A673 (cell line): ENCODE measurements at regions not wholly inside any gene's neighbourhood (a gene's known extent, or its start where the extent isn't known, plus 50 kb on each side); places are given as distances from the start of the nearest gene placed in this dataset.

Source experiments
- BruUV-seq: library from RNA; stranded (reverse); fragments of 400-500 nt; replicated peaks from 2 replicates; lab custom pipeline; 2021; lab: Mats Ljungman, UMichigan
- CTCF ChIA-PET: fragments of 300-600 bp; sonication (Branson Sonifier 250); formaldehyde crosslinking; loops from one replicate; lab custom pipeline; 2022; ENCODE audit warnings: antibody characterized with exemption; lab: Charles Lee
- POLR2A ChIA-PET: fragments of 300-600 bp; sonication (Branson Sonifier 250); formaldehyde crosslinking; loops from one replicate; lab custom pipeline; 2022; ENCODE audit warnings: antibody characterized with exemption; ENCODE audit not compliant: low non-redundant PET; lab: Charles Lee
- DNase-seq: peaks from one replicate; pipeline ENCODE4 v3.0.0-alpha.2; 2015; ENCODE audit warnings: low spot score
- H3K27ac ChIP-seq: fragments of 200-600 bp; sonication (generic); 2 replicates; pipeline ENCODE4 v1.5.1; 2016; ENCODE audit warnings: mixed run types, low read depth, mild to moderate bottlenecking, mixed read lengths, antibody characterized with exemption, low read length; ENCODE audit not compliant: poor library complexity, severe bottlenecking
- H3K27me3 ChIP-seq: fragments of 200-600 bp; sonication (generic); replicated peaks from 2 replicates; pipeline ENCODE4 v1.6.1; 2017; ENCODE audit warnings: mixed run types, low read depth, mild to moderate bottlenecking, mixed read lengths, antibody characterized with exemption, low read length; ENCODE audit not compliant: insufficient read depth, poor library complexity
- H3K36me3 ChIP-seq: fragments of 200-600 bp; sonication (generic); 2 replicates; pipeline ENCODE4 v1.6.1; 2016; ENCODE audit warnings: mixed run types, mild to moderate bottlenecking, mixed read lengths, antibody characterized with exemption, low read length; ENCODE audit not compliant: insufficient read depth, poor library complexity, severe bottlenecking
- H3K4me1 ChIP-seq: fragments of 200-600 bp; sonication (generic); 2 replicates; pipeline ENCODE4 v1.6.1; 2017; ENCODE audit warnings: mixed run types, mild to moderate bottlenecking, mixed read lengths, antibody characterized with exemption, low read length; ENCODE audit not compliant: insufficient read depth, poor library complexity, severe bottlenecking
- H3K4me3 ChIP-seq: fragments of 200-600 bp; sonication (generic); 2 replicates; pipeline ENCODE4 v1.5.1; 2016; ENCODE audit warnings: low read depth, mixed run types, mild to moderate bottlenecking, mixed read lengths, low read length; ENCODE audit not compliant: poor library complexity, severe bottlenecking
- H3K9me3 ChIP-seq: fragments of 200-600 bp; sonication (generic); 2 replicates; pipeline ENCODE4 v1.6.1; 2016; ENCODE audit warnings: mixed run types, low read depth, mild to moderate bottlenecking, mixed read lengths, antibody characterized with exemption, low read length; ENCODE audit not compliant: poor library complexity, severe bottlenecking
- EZH2 ChIP-seq: fragments of 200-600 bp; sonication (generic); IDR thresholded peaks from 2 replicates; pipeline ENCODE4 v1.6.1; 2017; ENCODE audit warnings: borderline replicate concordance, low read depth, mild to moderate bottlenecking, mixed read lengths, antibody characterized with exemption, low read length; ENCODE audit not compliant: poor library complexity, severe bottlenecking
- intact Hi-C: fragments of 100-400 bp; cut with micrococcal nuclease; formaldehyde crosslinking; loops from one replicate; pipeline ENCODE4 v1.10.0; 2022; ENCODE audit not compliant: unreplicated experiment
- TF ChIP-seq, protein P1 (sequence below): fragments of 300-800, 200-600 bp; sonication (generic); conservative IDR thresholded peaks from 2 replicates; pipeline ENCODE4 v1.5.1; 2017; ENCODE audit warnings: low read depth, mild to moderate bottlenecking, antibody characterized with exemption, low read length, moderate library complexity, mixed read lengths

DNA sequence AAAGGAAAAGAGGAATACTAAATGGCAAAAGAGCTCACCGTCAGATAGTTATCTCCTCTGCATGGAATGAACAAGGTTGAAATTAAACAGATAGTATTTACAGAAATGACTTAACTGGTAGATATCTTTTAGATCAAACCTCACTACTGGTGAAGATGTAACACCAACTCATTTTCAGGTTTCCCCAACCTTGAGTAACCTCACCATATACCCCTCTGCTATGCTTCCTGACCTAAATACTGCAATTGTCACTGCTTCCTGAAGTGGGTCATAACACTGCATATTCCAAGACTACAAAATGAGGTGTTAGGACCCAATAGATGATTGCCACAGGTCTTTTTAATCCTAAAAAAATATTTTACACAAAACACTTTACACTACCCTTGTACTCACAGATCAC lies 76.3 kb upstream of the PLEKHA5 start:
- POLR2A ChIA-PET, result no interaction called here
- CTCF ChIA-PET, result no interaction called here
- DNase-seq, result no peak
- no peak for TF ChIP-seq EZH2
- TF ChIP-seq, protein P1, sequence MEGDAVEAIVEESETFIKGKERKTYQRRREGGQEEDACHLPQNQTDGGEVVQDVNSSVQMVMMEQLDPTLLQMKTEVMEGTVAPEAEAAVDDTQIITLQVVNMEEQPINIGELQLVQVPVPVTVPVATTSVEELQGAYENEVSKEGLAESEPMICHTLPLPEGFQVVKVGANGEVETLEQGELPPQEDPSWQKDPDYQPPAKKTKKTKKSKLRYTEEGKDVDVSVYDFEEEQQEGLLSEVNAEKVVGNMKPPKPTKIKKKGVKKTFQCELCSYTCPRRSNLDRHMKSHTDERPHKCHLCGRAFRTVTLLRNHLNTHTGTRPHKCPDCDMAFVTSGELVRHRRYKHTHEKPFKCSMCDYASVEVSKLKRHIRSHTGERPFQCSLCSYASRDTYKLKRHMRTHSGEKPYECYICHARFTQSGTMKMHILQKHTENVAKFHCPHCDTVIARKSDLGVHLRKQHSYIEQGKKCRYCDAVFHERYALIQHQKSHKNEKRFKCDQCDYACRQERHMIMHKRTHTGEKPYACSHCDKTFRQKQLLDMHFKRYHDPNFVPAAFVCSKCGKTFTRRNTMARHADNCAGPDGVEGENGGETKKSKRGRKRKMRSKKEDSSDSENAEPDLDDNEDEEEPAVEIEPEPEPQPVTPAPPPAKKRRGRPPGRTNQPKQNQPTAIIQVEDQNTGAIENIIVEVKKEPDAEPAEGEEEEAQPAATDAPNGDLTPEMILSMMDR, result no peak
- Histone ChIP-seq H3K4me3 (no peak overlapping the region), H3K9me3 (no peaks in the 10 kb centered on the region), H3K27ac (no peak overlapping the region), H3K4me1 (no peaks in the 10 kb centered on the region), H3K27me3 (no peaks in the 10 kb centered on the region), H3K36me3 (no peaks in the 10 kb centered on the region)
- intact Hi-C loops, result no loop called here
- no TSS peak for BruUV-seq

DNA sequence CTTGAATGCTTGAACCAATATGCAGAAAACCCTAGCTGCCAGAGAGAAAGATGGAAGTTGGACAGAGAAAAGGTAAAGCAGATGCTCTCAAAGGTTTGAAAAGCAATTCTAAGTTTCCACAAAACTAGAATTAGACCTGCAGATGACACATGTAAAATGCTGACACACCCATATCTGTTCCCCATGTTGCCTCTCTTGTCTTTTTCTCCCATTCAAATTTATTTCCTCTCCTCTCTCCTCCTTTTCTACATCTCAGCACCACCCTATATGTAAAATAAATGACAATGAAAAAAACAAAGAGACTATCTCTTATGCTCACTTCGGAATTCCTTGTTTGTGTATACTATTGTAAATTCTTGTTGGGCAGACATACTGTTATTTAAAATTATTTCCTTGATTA lies 75.5 kb upstream of the PLEKHA5 start:
- H3K4me3 ChIP-seq, result no peak overlapping the region
- H3K9me3 ChIP-seq, result no peaks in the 10 kb centered on the region
- intact Hi-C loops, result no loop called here
- DNase-seq, result no peak
- POLR2A ChIA-PET, result no interaction called here
- BruUV-seq, result no TSS peak
- H3K27ac ChIP-seq, result no peak overlapping the region
- no peaks in the 10 kb centered on the region for H3K4me1 ChIP-seq
- CTCF ChIA-PET, result no interaction called here
- no peaks in the 10 kb centered on the region for H3K27me3 ChIP-seq
- no peaks in the 10 kb centered on the region for H3K36me3 ChIP-seq
- TF ChIP-seq, protein P1, result no peak
- no peak for TF ChIP-seq EZH2

DNA sequence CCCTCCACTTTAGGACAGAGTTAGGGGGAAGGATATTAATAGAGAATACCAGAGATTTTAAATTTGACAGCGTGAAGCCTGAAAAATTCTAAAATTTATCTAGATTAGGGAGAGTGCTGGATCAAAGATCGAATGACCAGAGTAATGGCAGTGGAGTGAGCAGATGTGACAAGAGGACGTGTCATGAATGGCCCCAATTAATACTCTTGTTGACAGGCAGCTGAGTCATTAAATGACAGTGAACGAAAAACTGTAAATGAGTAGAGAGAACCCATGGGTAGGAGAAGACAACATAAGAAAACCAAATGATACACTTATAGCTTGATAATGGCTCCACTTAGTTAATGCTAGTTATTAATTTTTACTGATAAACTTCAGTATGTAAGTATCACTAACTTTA lies 73.9 kb upstream of the PLEKHA5 start:
- Histone ChIP-seq H3K27ac (no peak overlapping the region), H3K27me3 (no peaks in the 10 kb centered on the region), H3K4me3 (no peak overlapping the region), H3K9me3 (no peaks in the 10 kb centered on the region), H3K36me3 (no peaks in the 10 kb centered on the region), H3K4me1 (no peaks in the 10 kb centered on the region)
- no peak for DNase-seq
- no peak for TF ChIP-seq EZH2
- intact Hi-C loops, result no loop called here
- no TSS peak for BruUV-seq
- ChIA-PET POLR2A (no interaction called here), CTCF (no interaction called here)

DNA sequence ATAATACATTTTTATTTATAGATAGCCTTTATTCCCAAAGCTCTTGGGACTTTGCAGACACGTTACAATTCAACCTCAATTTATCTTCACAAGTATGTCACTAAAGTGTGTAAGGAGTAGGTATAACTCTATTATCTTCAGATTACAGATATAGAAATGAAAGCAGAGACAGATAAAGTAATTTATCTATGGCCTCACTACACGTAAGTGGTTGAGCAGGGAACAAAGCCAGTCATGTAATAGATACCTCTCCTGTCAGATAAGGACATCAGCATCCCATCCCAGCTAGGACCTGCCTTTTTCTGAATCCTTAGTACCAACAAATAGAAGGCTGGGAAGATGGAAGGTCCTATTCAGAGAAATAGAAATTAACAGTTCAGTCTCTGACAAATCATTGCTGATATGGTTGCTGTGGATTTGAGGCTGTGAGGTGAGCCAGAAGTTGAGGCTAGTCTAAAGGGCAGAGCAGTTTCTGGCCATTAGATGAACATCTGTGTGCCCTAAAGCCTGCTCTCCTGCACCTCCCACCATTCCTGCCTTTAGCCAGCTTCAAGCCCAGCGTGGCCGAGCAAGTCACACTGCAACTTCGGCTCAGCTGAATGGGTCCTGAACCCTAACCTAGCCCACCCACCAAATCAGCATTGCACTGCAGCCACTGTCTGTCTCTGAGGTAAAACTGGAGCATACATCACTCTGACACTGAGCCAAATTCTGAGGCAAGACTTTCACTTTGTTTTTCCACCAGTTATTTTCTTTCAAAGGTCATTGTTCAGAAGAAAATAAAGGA lies 71.1 kb upstream of the PLEKHA5 start:
- H3K9me3 ChIP-seq, result no peaks in the 10 kb centered on the region
- no peaks in the 10 kb centered on the region for H3K4me1 ChIP-seq
- ChIA-PET CTCF (no interaction called here), POLR2A (no interaction called here)
- H3K36me3 ChIP-seq, result no peaks in the 10 kb centered on the region
- no TSS peak for BruUV-seq
- H3K27me3 ChIP-seq, result no peaks in the 10 kb centered on the region
- H3K27ac ChIP-seq, result no peak overlapping the region
- TF ChIP-seq, protein P1, result no peak
- TF ChIP-seq EZH2, result no peak
- no peak for DNase-seq
- intact Hi-C loops, result no loop called here
- H3K4me3 ChIP-seq, result no peak overlapping the region
